GM19240 (cell line): ENCODE measurements at regions not wholly inside any gene's neighbourhood (a gene's known extent, or its start where the extent isn't known, plus 50 kb on each side); places are given as distances from the start of the nearest gene placed in this dataset.

Experiments
- DNase-seq: peaks from one replicate; pipeline ENCODE4 v3.0.0; 2011; ENCODE audit warnings: low spot score; ENCODE audit not compliant: insufficient read length

DNA sequence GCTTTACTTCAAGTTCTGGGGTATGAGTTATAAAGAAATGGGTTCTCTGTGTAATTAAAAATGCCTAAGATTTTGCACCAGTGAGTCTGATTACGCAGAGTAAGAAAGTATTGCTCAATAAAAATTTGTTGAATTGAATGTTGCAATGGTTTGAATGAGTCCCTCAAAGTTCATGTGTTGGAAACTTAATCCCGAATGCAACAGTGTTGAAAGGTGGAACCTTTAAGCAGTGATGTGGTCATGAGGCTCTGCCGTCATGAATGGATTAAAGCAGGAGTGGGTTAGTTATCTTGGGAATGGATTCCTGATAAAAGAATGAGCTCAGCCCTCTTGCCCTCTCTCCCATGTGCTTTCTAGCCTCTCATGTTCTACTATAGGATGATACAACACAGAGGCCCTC is 52.6 kb upstream of the SESN3 start:
- DNase-seq, result no peak

DNA sequence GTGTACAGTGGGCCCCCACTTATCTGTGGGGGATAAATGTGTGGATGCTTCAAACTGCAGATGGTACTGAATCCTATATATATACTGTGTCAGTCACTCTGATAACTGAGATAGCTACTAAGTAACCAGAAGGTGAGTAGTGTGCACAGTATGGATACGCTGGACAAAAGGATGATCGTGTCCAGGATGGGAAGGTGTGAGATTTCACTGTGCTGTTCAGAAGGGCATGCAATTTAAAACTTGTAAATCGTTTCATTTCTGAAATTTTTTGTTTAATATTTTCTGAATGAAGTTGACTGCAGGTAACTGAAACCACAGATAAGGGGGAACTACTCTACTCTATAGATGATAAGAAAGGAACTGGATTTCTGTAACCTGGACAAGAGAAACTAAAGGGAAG is 52.1 kb upstream of the SESN3 start:
- DNase-seq, result no peak

DNA sequence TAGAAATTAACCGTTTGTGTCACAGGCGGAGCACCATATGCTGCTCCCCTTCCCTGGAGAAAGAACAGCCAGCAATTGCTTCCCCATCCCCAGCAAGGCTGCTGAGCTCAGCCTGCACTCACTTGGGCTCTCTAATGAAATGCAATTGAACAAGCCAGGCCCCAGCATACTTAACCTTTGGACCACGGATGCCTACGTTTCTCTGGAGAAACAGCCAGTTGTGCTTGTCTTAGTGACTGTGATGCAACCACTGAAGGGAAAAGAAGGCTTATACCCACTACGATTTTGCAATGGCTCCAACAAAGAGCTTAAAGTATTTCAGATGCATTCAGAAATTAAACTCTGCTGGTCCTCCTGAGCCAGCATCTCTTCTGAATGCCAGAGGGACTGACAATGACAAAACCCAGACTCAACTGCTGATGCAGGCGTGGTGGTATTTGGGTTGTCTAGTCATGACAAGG is 51.3 kb upstream of the SESN3 start:
- DNase-seq, result no peak
